ENCODE measurements at regions not wholly inside any gene's neighbourhood (a gene's known extent, or its start where the extent isn't known, plus 50 kb on each side); places are given as distances from the start of the nearest gene placed in this dataset.

GRCh38 chr11:115100706-115101105 is 403.5 kb downstream of the CADM1 start:
- no peak overlapping the region for H2AFZ ChIP-seq (ENCODE audit: control insufficient read depth, low read length)
- FAIRE-seq: no peak

GRCh38 chr11:115103921-115104320 is 400.3 kb downstream of the CADM1 start:
- no peaks in the 10 kb centered on the region for H4K20me1 ChIP-seq (ENCODE audit: control insufficient read depth, extremely low read depth, insufficient read depth, low read length)
- H3K27ac ChIP-seq (ENCODE audit: control insufficient read depth, insufficient read depth, low read length): no peak overlapping the region
- H3K9me3 ChIP-seq (ENCODE audit: control insufficient read depth, low read depth, low read length): no peaks in the 10 kb centered on the region
- H3K9ac ChIP-seq (ENCODE audit: control insufficient read depth, extremely low read depth, insufficient read depth, low read length): no peak overlapping the region
- no peaks in the 10 kb centered on the region for H3K79me2 ChIP-seq (ENCODE audit: control insufficient read depth, insufficient read depth, low read length)
- H3K9me1 ChIP-seq (ENCODE audit: control insufficient read depth, extremely low read depth, insufficient read depth, low read length): no peaks in the 10 kb centered on the region
- no peak overlapping the region for H2AFZ ChIP-seq (ENCODE audit: control insufficient read depth, low read length)
- TF ChIP-seq EZH2 (IDR thresholded peaks at IDR 0.05; ENCODE audit: low read length) (no peak), CTCF (optimal IDR thresholded peaks at IDR 0.05 in 1 of 3, IDR thresholded peaks at IDR 0.05 in 1 of 3, conservative IDR thresholded peaks at IDR 0.05 in 1 of 3; ENCODE audit: extremely low read depth in 1 of 3, insufficient read depth in 2 of 3, low read length in 3 of 3) (no peak)
- FAIRE-seq: no peak
- no peaks in the 10 kb centered on the region for H3K36me3 ChIP-seq (ENCODE audit: control insufficient read depth in 2 of 2, extremely low read depth in 1 of 2, insufficient read depth in 2 of 2, low read length in 2 of 2)
- H3K4me1 ChIP-seq (ENCODE audit: control insufficient read depth, extremely low read depth, insufficient read depth, low read length): no peaks in the 10 kb centered on the region
- no peak for DNase-seq (ENCODE audit: low read depth, low spot score)
- dilution Hi-C loops (cut with MboI; ENCODE audit: extremely low pct_ligation_motif_present, low sequenced_read_pairs): no loop called here
- no peaks in the 10 kb centered on the region for H3K27me3 ChIP-seq (ENCODE audit: control insufficient read depth, extremely low read depth, insufficient read depth, low read length)
- H3K4me2 ChIP-seq (ENCODE audit: control insufficient read depth, extremely low read depth, insufficient read depth, low read depth, low read length): no peak overlapping the region
- no peak overlapping the region for H3K4me3 ChIP-seq (ENCODE audit: control insufficient read depth in 2 of 3, extremely low read depth in 1 of 3, insufficient read depth in 2 of 3, low read depth in 1 of 3, low read length in 3 of 3)

More at GRCh38 chr11:115100706-115101105, 403.5 kb downstream of the CADM1 start:
- Histone ChIP-seq H3K9me1 (ENCODE audit: control insufficient read depth, extremely low read depth, insufficient read depth, low read length) (no peaks in the 10 kb centered on the region), H3K27me3 (ENCODE audit: control insufficient read depth, extremely low read depth, insufficient read depth, low read length) (no peaks in the 10 kb centered on the region), H3K9me3 (ENCODE audit: control insufficient read depth, low read depth, low read length) (no peaks in the 10 kb centered on the region), H3K4me1 (ENCODE audit: control insufficient read depth, extremely low read depth, insufficient read depth, low read length) (no peaks in the 10 kb centered on the region), H3K36me3 (ENCODE audit: control insufficient read depth in 2 of 2, extremely low read depth in 1 of 2, insufficient read depth in 2 of 2, low read length in 2 of 2) (no peaks in the 10 kb centered on the region), H3K27ac (ENCODE audit: control insufficient read depth, insufficient read depth, low read length) (no peak overlapping the region), H3K4me3 (ENCODE audit: control insufficient read depth in 2 of 3, extremely low read depth in 1 of 3, insufficient read depth in 2 of 3, low read depth in 1 of 3, low read length in 3 of 3) (no peak overlapping the region), H3K9ac (ENCODE audit: control insufficient read depth, extremely low read depth, insufficient read depth, low read length) (no peak overlapping the region), H3K4me2 (ENCODE audit: control insufficient read depth, extremely low read depth, insufficient read depth, low read depth, low read length) (no peak overlapping the region), H4K20me1 (ENCODE audit: control insufficient read depth, extremely low read depth, insufficient read depth, low read length) (no peaks in the 10 kb centered on the region), H3K79me2 (ENCODE audit: control insufficient read depth, insufficient read depth, low read length) (no peaks in the 10 kb centered on the region)
- dilution Hi-C loops (cut with MboI; ENCODE audit: extremely low pct_ligation_motif_present, low sequenced_read_pairs): no loop called here
- no peak for TF ChIP-seq CTCF (optimal IDR thresholded peaks at IDR 0.05 in 1 of 3, IDR thresholded peaks at IDR 0.05 in 1 of 3, conservative IDR thresholded peaks at IDR 0.05 in 1 of 3; ENCODE audit: extremely low read depth in 1 of 3, insufficient read depth in 2 of 3, low read length in 3 of 3)
- TF ChIP-seq EZH2 (IDR thresholded peaks at IDR 0.05; ENCODE audit: low read length): no peak
- no peak for DNase-seq (ENCODE audit: low read depth, low spot score)

All from keratinocyte (primary cell).